C4-2B (cell line): ENCODE measurements at regions not wholly inside any gene's neighbourhood (a gene's known extent, or its start where the extent isn't known, plus 50 kb on each side); places are given as distances from the start of the nearest gene placed in this dataset.
"Not testable (repeated sequence)": the region's sequence is repeated elsewhere in the genome, so short reads cannot be mapped to it uniquely, and the experiment has no call there.

Experiments
- H3K27ac ChIP-seq: fragments of 450-650 bp; 2 replicates; pipeline ENCODE4 v1.5.1; 2017
- ZFX ChIP-seq: fragments of 450-650 bp; IDR thresholded peaks from 2 replicates; pipeline ENCODE4 v1.6.1; 2017
- TF ChIP-seq, protein P1 (sequence below): fragments of 450-650 bp; conservative IDR thresholded peaks from 2 replicates; pipeline ENCODE4 v1.5.1; 2017; ENCODE audit warnings: mild to moderate bottlenecking

DNA sequence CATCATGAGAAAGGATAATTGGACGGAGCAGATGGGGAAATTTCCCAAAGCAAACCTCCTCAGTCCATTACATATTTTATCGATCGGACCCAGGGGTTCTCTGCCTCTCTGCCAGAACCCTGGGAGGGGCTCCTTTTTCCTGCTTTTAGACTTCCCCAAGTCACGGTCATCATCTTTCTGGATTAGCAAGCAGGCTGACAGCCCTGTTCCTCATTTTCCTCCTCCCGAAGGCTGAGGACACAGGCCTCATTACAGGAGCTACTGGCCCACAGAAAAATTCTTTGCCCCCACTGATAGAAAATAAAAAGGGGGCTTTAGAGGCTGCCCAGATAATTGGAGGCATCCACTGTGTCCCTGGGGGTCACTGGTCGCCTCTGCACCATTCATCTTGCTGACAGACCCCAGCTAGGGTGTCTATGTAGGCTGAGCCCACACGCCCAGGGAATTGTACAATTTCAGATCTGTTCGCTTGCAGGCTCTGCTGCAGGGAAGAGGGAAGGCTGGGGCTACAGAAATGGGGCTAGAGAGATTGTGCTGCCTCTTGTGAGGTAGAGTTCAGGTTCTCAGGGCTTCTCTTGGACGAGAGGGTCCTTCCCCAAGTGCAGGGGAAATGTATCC is 125.7 kb upstream of the SDK1 start:
- H3K27ac ChIP-seq: no peak overlapping the region
- TF ChIP-seq, protein P1, sequence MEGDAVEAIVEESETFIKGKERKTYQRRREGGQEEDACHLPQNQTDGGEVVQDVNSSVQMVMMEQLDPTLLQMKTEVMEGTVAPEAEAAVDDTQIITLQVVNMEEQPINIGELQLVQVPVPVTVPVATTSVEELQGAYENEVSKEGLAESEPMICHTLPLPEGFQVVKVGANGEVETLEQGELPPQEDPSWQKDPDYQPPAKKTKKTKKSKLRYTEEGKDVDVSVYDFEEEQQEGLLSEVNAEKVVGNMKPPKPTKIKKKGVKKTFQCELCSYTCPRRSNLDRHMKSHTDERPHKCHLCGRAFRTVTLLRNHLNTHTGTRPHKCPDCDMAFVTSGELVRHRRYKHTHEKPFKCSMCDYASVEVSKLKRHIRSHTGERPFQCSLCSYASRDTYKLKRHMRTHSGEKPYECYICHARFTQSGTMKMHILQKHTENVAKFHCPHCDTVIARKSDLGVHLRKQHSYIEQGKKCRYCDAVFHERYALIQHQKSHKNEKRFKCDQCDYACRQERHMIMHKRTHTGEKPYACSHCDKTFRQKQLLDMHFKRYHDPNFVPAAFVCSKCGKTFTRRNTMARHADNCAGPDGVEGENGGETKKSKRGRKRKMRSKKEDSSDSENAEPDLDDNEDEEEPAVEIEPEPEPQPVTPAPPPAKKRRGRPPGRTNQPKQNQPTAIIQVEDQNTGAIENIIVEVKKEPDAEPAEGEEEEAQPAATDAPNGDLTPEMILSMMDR: no peak
- no peak for TF ChIP-seq ZFX

DNA sequence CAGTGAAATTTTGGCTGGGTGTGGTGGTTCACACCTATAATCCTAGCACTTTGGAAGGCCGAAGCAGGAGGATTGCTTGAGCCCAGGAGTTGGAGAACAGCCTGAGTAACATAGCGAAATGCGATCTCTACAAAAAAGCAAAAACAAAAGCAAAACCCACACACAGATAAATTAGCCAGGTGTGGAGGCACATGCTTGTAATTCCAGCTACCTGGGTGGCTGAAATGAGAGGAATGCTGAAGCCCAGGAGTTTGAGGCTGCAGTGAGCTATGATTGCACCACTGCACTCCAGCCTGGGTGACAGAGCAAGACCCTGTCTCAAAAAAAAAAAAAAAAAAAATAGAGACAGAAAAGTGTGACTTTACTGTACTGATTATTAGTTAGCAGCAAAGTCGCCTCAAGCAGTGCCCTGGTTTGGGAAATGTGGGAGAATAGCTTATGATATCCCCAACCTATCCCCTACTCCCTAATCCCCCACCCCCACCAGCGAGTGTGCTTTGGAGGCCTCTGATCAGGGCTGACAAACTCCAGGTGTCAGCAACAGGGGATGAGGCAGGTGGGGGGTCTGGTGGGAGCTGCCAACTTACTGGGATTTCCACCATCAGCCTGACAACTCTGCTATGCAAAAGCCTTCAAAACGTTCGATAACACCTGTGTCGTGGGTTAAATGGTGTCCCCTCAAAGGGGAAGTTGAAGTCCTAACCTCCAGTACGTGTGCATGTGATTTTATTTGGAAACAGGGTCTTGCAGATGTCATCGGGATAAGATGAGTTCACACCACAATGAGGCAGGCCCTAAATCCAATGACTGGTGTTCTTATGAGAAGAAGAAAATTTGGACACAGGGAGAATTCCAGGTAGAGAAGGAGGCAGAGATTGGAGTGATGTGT is 124.7 kb upstream of the SDK1 start:
- H3K27ac ChIP-seq: no peak overlapping the region
- TF ChIP-seq ZFX: no peak
- TF ChIP-seq, protein P1: no peak

- TF ChIP-seq, protein P1: no peak
- TF ChIP-seq ZFX: no peak
- no peak overlapping the region for H3K27ac ChIP-seq
Observed at GRCh38 chr7:3177271-3177670, 123.8 kb upstream of the SDK1 start.

GRCh38 chr7:3179456-3179855 is 121.6 kb upstream of the SDK1 start:
- TF ChIP-seq ZFX: no peak
- TF ChIP-seq, protein P1: no peak

GRCh38 chr7:3180604-3181003 is 120.4 kb upstream of the SDK1 start:
- no peak for TF ChIP-seq ZFX
- TF ChIP-seq, protein P1: no peak
- no peak overlapping the region for H3K27ac ChIP-seq

More at GRCh38 chr7:3179456-3179855, 121.6 kb upstream of the SDK1 start:
- H3K27ac ChIP-seq: no peak overlapping the region

- not testable (repeated sequence) for H3K27ac ChIP-seq
Observed at GRCh38 chr7:3182055-3182454, 119.0 kb upstream of the SDK1 start.

- TF ChIP-seq, protein P1: no peak
- no peak for TF ChIP-seq ZFX
- H3K27ac ChIP-seq: no peak overlapping the region
Observed at GRCh38 chr7:3187444-3188040, 113.5 kb upstream of the SDK1 start.
